T-helper 9 cell (primary cell): ENCODE measurements at regions not wholly inside any gene's neighbourhood (a gene's known extent, or its start where the extent isn't known, plus 50 kb on each side); places are given as distances from the start of the nearest gene placed in this dataset.

Source experiments
- DNase-seq: peaks from one replicate; pipeline ENCODE4 v3.0.0-alpha.2; 2020

DNA sequence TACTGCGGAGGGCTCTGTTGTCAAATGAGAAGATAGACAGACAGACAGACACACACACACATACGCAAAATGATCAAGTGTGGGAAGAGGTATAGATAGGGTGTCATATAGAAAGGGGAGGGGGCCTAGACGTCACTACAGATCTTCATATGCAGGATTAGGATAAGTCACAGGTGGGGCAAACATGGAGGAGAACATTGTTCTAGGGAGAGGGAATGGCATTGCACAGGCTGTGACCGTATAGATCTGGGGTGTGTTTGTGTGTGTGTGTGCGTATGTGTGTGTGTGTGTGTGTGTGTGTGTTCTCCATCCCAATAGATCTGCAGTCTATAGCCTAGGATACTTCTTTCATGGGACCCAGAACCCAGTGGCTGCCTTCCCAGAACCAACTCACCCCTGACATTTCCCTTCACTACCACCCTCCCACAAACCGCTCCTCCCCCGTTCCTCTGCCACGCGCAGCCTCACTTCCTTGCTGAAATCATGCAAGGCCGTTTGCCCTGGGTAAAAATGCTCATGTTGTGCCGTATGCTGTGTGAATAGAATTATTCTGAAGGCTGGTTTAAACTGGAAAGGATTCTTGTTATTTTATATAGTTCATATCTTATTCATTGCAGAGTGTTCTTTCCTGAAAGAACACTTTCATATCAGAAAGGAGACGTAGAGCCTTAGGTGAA, 50.5 kb upstream of the CCL1 start:
- DNase-seq, result no peak

DNA sequence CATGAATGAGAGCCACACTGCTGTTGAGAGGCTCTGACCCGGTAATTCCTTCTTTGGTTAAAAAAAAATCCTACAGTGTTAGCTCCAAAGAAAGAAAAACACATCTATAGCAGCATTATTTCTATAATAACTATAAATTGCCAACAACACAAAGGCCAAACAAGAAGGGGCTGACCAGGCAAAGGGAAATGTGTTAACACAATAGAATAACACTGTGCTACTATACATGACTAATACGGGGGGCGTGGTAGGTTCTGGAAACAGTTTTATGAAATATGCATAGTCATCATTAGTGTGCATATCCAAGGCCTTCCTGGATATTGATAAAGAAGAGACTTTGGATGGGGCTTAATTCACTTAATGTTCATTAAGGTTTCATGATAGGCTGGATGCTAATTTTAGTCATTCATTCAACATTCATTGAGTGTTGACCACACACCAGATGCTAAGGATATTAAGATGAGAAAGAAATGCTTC, 50.0 kb upstream of the CCL1 start:
- no peak for DNase-seq
